Amniotic stem cell (primary cell): ENCODE measurements at regions not wholly inside any gene's neighbourhood (a gene's known extent, or its start where the extent isn't known, plus 50 kb on each side); places are given as distances from the start of the nearest gene placed in this dataset.

ENCODE experiments used
- DNase-seq: peaks from one replicate; lab custom pipeline; 2025; lab: John Stamatoyannopoulos, UW

DNA sequence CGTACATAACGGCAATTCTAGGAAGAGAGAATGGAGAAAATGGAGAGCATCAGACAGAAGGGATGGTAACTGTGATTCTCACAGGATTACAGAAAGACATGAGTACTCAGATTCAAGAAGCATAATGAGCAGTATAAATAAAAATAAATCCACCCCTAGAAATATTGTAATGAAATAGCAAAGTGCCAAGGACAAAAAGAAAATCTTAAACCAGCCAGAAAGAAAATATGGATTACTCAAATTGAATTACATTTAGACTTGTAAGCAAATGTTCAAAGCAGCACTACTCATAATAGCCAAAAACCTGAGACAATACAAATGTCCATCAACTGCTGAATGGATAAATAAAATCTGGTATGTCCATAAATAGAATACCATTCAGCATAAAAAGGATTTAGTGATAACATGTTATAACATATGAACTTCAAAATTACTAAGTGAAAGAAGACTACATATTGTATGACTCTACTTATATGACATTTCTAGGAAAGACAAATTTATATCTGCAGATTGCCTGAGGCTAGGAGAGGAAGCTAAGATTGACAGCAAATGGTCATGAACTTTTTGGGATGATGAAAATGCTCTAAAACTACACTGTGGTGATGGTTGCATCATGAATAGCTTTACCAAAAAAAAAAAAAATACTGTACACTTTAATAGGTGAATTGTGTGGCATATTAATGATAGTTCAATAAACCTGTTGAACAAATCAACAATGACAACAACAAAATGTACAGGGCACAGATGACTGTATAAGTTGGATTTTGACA lies 63.4 kb upstream of the SPTBN1 start:
- DNase-seq = no peak

DNA sequence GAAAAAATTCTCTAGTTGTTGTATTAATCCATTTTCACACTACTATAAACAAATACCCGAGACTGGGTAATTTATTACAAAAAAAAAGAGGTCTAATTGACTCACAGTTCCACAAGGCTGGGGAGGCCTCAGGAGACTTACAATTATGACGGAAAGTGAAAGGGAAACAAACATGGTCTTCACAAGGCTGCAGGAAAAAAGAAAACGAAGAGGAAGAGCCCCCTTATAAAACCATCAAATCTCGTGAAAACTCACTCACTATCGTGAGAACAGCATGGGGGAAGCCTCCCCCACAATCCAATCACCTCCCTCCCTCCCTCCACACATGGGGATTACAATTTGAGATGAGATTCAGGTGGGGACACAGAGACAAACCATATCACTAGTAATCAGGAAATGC lies 61.7 kb upstream of the SPTBN1 start:
- no peak for DNase-seq

DNA sequence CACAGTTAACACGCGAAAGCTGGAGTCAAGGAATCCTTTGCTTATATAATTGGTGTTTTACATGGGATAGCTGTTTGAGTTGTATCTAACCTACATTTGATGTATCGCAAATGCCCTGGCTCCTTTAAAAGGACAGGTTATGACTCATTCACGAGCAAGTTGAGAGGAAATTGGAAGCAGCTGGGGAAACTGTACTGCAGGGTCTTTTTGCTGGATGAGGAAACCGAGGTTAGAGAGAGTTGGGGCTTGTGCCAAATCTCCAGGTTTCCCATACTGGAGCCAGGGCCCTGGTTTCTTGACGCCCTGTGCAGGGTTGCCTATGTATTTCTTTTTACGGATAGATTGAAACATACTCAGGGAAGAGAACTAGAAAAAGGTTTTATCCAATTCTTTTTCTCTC lies 60.0 kb upstream of the SPTBN1 start:
- no peak for DNase-seq

DNA sequence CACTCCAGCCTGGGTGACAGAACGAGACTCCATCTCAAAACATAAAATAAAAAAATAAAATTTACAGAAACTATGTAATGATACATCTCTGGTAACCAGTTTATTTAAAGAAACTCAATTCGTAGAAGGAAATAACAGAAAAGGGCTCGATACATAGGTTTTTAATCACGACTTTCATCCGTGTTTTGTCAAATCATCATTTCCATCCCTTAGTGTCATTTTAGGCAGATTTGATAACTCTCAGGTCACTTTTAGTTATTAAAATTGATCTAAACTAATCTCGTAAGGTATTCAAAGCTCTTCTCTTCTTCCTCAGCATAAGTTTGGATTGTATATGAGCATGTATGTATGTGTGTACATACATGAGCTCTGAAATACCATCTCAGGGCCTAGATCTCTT lies 59.3 kb upstream of the SPTBN1 start:
- no peak for DNase-seq

DNA sequence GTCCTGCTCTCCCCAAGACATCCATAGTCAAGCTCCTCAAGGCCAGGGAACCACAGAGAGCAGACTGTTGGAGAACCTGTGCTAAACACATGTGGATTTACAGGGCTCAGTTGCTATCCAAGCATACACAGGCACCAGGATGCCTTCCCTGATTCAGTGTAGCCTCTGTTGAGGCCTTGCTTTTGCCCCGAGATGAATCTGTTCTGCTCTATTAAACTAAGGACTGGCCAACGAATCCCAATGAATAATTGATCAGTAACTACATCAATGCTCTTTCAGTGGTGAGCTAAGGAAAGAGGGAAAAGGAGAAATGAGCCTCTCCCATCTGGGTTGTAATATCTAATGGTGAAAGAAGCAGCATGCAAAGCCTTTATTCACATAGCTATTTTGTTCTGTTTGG lies 58.7 kb upstream of the SPTBN1 start:
- DNase-seq = no peak

DNA sequence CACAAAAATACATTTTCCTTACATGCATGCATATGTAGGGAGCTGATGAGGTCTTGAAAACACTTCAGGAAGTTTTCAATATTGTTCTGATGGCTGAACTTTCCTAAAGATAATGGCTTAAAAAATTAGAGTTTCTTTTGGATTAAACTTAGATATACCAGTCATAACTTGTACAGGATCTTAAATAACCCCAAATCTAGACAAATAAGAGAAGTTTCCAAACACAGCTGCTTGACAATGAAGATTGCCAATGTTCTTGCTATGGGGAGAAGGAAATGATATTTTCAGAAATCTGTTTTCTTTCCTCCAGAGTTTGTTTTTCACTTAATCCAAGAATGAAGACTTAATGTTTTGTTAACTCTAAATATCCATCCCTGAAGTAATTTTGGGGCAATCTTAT lies 54.6 kb upstream of the SPTBN1 start:
- no peak for DNase-seq

DNA sequence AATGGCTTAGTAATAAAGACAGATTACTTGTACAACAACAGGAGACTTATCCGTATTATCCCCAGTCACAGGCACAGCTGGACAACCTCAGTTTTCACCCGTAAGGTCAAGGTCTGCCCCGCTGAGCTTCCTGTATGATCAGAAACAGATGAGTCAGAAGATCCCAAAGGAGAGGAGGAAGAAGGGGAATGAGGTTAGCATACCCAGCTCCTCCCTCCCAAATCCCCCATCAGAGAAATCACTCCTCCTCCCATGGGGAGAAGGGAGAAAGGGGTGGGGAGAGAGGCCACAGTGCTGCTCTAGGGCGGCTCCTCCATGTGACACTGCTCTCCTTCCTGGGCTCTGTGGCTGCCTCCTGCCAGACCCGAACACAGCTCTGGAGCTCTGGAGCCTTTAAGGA lies 53.8 kb upstream of the SPTBN1 start:
- no peak for DNase-seq

DNA sequence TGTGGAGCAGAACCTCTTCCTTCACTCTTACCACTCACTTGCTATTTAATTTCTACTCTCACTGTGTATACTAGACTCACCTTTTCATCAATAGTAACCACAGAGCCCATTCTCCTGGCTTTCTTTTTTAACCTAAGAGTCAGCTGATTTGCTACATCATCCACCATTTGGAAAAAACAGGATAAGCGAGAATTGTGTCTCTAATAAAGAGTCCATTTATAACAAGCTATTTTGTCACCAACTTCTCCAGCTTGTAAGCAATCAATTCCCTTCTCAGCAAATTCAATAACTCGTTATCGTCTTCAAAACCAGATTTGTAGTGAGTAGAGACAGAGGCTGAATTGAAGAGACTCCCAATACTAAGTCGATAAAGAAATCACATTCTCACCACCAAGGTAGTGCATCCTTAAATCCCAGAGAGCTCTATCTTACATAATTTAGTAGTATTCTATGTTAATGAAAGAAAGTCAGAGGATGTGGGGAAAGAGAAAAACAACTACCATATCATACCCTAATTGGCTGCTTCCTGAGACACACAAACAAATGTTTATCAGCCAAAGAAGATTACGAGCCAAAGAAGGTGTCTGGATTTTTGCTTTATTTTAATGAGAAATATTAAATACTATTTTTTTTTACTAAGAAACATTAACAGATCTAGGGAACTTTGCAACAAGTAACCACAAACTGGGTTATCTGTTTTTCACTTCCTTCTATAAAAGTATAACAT lies 52.5 kb upstream of the SPTBN1 start:
- DNase-seq = no peak

DNA sequence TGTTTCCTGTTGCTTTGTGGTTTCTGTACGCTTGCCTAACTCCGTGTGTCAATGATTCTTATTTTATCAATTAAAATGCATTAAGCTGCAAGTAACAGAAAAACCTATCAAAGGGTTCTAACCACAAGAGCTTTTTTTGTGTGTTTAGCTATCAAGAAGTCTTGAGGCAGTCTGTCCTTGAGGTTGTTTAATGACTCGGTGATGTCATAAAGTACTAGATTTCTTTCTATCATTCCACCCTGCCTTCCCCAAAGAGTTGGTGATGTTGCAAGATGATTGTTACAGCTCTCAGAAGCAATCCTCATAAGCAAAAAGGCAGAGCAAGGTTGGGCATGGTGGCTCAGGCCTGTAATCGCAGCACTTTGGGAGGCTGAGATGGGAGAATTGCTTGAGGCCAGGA lies 51.9 kb upstream of the SPTBN1 start:
- DNase-seq = no peak

DNA sequence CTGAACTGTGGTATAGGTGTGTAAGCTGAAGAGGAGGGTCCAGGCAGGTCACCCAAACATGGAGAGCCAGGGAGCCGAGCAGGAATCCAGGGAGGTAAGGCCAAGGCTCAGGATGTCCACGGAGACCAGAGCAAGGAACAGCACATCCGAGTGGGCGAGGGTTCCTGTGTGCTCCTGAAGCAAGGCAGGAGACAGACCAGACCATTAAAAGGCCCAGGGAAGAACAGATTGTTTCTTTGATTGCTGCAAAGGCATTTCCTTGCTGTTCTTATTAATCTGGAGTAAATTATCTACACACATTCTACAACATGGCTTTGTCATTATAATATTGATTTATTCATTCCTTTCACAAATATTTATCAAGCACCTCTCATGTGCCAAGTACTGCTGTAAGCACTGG lies 50.1 kb upstream of the SPTBN1 start:
- DNase-seq = no peak
